ENCODE measurements at regions not wholly inside any gene's neighbourhood (a gene's known extent, or its start where the extent isn't known, plus 50 kb on each side); places are given as distances from the start of the nearest gene placed in this dataset.

GRCh38 chr6:27553123-27553904, 80.4 kb upstream of the ZNF184 start (continued):
- TF ChIP-seq, protein P1, sequence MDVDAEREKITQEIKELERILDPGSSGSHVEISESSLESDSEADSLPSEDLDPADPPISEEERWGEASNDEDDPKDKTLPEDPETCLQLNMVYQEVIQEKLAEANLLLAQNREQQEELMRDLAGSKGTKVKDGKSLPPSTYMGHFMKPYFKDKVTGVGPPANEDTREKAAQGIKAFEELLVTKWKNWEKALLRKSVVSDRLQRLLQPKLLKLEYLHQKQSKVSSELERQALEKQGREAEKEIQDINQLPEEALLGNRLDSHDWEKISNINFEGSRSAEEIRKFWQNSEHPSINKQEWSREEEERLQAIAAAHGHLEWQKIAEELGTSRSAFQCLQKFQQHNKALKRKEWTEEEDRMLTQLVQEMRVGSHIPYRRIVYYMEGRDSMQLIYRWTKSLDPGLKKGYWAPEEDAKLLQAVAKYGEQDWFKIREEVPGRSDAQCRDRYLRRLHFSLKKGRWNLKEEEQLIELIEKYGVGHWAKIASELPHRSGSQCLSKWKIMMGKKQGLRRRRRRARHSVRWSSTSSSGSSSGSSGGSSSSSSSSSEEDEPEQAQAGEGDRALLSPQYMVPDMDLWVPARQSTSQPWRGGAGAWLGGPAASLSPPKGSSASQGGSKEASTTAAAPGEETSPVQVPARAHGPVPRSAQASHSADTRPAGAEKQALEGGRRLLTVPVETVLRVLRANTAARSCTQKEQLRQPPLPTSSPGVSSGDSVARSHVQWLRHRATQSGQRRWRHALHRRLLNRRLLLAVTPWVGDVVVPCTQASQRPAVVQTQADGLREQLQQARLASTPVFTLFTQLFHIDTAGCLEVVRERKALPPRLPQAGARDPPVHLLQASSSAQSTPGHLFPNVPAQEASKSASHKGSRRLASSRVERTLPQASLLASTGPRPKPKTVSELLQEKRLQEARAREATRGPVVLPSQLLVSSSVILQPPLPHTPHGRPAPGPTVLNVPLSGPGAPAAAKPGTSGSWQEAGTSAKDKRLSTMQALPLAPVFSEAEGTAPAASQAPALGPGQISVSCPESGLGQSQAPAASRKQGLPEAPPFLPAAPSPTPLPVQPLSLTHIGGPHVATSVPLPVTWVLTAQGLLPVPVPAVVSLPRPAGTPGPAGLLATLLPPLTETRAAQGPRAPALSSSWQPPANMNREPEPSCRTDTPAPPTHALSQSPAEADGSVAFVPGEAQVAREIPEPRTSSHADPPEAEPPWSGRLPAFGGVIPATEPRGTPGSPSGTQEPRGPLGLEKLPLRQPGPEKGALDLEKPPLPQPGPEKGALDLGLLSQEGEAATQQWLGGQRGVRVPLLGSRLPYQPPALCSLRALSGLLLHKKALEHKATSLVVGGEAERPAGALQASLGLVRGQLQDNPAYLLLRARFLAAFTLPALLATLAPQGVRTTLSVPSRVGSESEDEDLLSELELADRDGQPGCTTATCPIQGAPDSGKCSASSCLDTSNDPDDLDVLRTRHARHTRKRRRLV (CRISPR knock-in tag; IDR thresholded peaks at IDR 0.05) = no peak
- TF ChIP-seq ARHGAP35 (CRISPR knock-in tag; IDR thresholded peaks at IDR 0.05; ENCODE audit: borderline replicate concordance) = no peak
- TF ChIP-seq ZNF546 (CRISPR knock-in tag; conservative IDR thresholded peaks at IDR 0.05) = no peak
- TF ChIP-seq, protein P2, sequence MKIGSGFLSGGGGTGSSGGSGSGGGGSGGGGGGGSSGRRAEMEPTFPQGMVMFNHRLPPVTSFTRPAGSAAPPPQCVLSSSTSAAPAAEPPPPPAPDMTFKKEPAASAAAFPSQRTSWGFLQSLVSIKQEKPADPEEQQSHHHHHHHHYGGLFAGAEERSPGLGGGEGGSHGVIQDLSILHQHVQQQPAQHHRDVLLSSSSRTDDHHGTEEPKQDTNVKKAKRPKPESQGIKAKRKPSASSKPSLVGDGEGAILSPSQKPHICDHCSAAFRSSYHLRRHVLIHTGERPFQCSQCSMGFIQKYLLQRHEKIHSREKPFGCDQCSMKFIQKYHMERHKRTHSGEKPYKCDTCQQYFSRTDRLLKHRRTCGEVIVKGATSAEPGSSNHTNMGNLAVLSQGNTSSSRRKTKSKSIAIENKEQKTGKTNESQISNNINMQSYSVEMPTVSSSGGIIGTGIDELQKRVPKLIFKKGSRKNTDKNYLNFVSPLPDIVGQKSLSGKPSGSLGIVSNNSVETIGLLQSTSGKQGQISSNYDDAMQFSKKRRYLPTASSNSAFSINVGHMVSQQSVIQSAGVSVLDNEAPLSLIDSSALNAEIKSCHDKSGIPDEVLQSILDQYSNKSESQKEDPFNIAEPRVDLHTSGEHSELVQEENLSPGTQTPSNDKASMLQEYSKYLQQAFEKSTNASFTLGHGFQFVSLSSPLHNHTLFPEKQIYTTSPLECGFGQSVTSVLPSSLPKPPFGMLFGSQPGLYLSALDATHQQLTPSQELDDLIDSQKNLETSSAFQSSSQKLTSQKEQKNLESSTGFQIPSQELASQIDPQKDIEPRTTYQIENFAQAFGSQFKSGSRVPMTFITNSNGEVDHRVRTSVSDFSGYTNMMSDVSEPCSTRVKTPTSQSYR (CRISPR knock-in tag; IDR thresholded peaks at IDR 0.05; ENCODE audit: borderline replicate concordance) = no peak
- no peak for TF ChIP-seq NRL (CRISPR knock-in tag; IDR thresholded peaks at IDR 0.05; ENCODE audit: borderline replicate concordance)
- TF ChIP-seq, protein P3, sequence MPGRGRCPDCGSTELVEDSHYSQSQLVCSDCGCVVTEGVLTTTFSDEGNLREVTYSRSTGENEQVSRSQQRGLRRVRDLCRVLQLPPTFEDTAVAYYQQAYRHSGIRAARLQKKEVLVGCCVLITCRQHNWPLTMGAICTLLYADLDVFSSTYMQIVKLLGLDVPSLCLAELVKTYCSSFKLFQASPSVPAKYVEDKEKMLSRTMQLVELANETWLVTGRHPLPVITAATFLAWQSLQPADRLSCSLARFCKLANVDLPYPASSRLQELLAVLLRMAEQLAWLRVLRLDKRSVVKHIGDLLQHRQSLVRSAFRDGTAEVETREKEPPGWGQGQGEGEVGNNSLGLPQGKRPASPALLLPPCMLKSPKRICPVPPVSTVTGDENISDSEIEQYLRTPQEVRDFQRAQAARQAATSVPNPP (CRISPR knock-in tag; IDR thresholded peaks at IDR 0.05) = 0 out of 2 replicates have a peak, but pooled peaks have one; percentile 19
- TF ChIP-seq ZMYM2 (CRISPR knock-in tag; IDR thresholded peaks at IDR 0.05) = peak; percentile 89
- TF ChIP-seq, protein P4, sequence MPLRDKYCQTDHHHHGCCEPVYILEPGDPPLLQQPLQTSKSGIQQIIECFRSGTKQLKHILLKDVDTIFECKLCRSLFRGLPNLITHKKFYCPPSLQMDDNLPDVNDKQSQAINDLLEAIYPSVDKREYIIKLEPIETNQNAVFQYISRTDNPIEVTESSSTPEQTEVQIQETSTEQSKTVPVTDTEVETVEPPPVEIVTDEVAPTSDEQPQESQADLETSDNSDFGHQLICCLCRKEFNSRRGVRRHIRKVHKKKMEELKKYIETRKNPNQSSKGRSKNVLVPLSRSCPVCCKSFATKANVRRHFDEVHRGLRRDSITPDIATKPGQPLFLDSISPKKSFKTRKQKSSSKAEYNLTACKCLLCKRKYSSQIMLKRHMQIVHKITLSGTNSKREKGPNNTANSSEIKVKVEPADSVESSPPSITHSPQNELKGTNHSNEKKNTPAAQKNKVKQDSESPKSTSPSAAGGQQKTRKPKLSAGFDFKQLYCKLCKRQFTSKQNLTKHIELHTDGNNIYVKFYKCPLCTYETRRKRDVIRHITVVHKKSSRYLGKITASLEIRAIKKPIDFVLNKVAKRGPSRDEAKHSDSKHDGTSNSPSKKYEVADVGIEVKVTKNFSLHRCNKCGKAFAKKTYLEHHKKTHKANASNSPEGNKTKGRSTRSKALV (CRISPR knock-in tag; IDR thresholded peaks at IDR 0.05) = peak; percentile 27; the same call in 1 of the 2 replicates
- TF ChIP-seq ETV5 (CRISPR knock-in tag; IDR thresholded peaks at IDR 0.05; ENCODE audit: borderline replicate concordance) = no peak
- TF ChIP-seq ZBTB3 (CRISPR knock-in tag; IDR thresholded peaks at IDR 0.05; ENCODE audit: borderline replicate concordance, low read depth) = no peak; the same call in 1 of the 2 replicates
- peak; percentile 49; the same call in 1 of the 2 replicates for TF ChIP-seq ZBTB38 (CRISPR knock-in tag; IDR thresholded peaks at IDR 0.05)
- no peak for TF ChIP-seq SRSF4 (IDR thresholded peaks at IDR 0.05; ENCODE audit: low read depth, low read length, poor library complexity, severe bottlenecking)
- no peak for TF ChIP-seq SOX6 (IDR thresholded peaks at IDR 0.05)
- peak; percentile 61; the same call in 1 of the 2 replicates for TF ChIP-seq SOX6 (CRISPR knock-in tag; IDR thresholded peaks at IDR 0.05)
- TF ChIP-seq ZNF33A (CRISPR knock-in tag; IDR thresholded peaks at IDR 0.05; ENCODE audit: borderline replicate concordance) = no peak
- TF ChIP-seq, protein P5, sequence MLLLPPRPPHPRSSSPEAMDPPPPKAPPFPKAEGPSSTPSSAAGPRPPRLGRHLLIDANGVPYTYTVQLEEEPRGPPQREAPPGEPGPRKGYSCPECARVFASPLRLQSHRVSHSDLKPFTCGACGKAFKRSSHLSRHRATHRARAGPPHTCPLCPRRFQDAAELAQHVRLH (CRISPR knock-in tag; IDR thresholded peaks at IDR 0.05; ENCODE audit: borderline replicate concordance, low read depth) = peak; percentile 56; the same call in 1 of the 2 replicates

All from HepG2 (cell line).